Thyroid gland (tissue), 4 donors: ENCODE measurements at regions not wholly inside any gene's neighbourhood (a gene's known extent, or its start where the extent isn't known, plus 50 kb on each side); places are given as distances from the start of the nearest gene placed in this dataset.

Experiments used
- DNase-seq, 2 donors: peaks; one replicate each; pipeline ENCODE4 v3.0.0-alpha.2; 2019
- H3K27ac ChIP-seq, 3 donors: fragments of 200-600 bp; sonication (generic); 1 replicate in 2 of 3; 2 replicates in 1 of 3; pipeline ENCODE4 v1.5.1; 2016 to 2019; ENCODE audit warnings: mild to moderate bottlenecking in 1 of 3, moderate library complexity in 1 of 3
- H3K27me3 ChIP-seq: fragments of 200-600 bp; sonication (generic); one replicate; pipeline ENCODE4 v1.5.1; 2019
- H3K36me3 ChIP-seq, 2 donors: fragments of 200-600 bp; sonication (generic); one replicate each; pipeline ENCODE4 v1.5.1; 2016 to 2019
- H3K4me1 ChIP-seq, 2 donors: fragments of 200-600 bp; sonication (generic); one replicate each; pipeline ENCODE4 v1.5.1; 2017 to 2019
- H3K4me3 ChIP-seq, 3 donors: fragments of 200-600 bp; sonication (generic); replicated peaks in 1 of 3; 1 replicate in 2 of 3; 2 replicates in 1 of 3; pipeline ENCODE4 v1.5.1; 2016; ENCODE audit warnings: mild to moderate bottlenecking in 1 of 3
- H3K9me3 ChIP-seq: fragments of 200-600 bp; sonication (generic); one replicate; pipeline ENCODE4 v1.5.1; 2017
- POLR2A ChIP-seq, 2 donors: fragments of 450-650 bp; IDR thresholded peaks; one replicate each; pipeline ENCODE4 v1.6.1; 2017; ENCODE audit warnings: antibody characterized with exemption in 2 of 2, mild to moderate bottlenecking in 2 of 2, moderate library complexity in 1 of 2
- WGBS, 2 donors: methylation state at CpG; one replicate each; pipeline ENCODE4 v1.1.5; 2017; 5-methylcytosine and 5-hydroxymethylcytosine counted together
- intact Hi-C: fragments of 100-400 bp; cut with DNase I; formaldehyde crosslinking; loops from one replicate; pipeline ENCODE4 v1.15.1; 2023
- TF ChIP-seq, protein P1 (sequence below), 6 experiments: fragments of 200-600 bp in 3 of 6; fragments of 450-650 bp in 3 of 6; sonication (generic) in 3 of 6; IDR thresholded peaks; one replicate each; pipeline ENCODE4 v1.5.1; 2016 to 2019; ENCODE audit warnings: antibody characterized with exemption in 6 of 6, mild to moderate bottlenecking in 2 of 6, inconsistent platforms in 1 of 6, moderate library complexity in 1 of 6

DNA sequence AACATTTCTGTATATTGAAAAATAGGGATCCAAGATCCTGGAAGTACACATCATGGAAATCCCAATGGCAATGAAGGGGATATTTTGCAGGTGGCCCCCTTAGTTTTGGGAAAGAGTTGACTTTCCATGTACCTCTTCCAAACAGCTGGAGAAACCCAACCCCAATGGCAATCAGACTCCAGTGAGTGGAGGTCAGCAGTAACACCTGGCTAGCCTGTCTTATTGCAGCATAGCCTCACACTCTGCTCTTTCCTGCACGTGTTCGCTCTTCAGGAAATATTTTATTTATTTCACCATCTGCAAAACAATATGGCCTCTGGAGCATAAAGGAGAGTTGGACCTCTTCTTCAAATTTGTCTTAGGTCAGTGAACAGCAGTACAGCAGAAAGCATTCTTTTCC is 340.0 kb upstream of the NRP1 start:
- H3K36me3 ChIP-seq, result no peaks in the 10 kb centered on the region
- WGBS, 2 donors, result 80 to 81% methylated on average over 2 of the region's 2 CpGs
- peaks cover 7 to 8% of the 10 kb centered on the region in 2 donors for H3K4me1 ChIP-seq
- no peak for DNase-seq
- no peaks in the 10 kb centered on the region for H3K9me3 ChIP-seq
- H3K27ac ChIP-seq, result peak overlapping the region in 1 of 3 donors; percentile 56
- H3K4me3 ChIP-seq, result no peak overlapping the region
- TF ChIP-seq, protein P1, sequence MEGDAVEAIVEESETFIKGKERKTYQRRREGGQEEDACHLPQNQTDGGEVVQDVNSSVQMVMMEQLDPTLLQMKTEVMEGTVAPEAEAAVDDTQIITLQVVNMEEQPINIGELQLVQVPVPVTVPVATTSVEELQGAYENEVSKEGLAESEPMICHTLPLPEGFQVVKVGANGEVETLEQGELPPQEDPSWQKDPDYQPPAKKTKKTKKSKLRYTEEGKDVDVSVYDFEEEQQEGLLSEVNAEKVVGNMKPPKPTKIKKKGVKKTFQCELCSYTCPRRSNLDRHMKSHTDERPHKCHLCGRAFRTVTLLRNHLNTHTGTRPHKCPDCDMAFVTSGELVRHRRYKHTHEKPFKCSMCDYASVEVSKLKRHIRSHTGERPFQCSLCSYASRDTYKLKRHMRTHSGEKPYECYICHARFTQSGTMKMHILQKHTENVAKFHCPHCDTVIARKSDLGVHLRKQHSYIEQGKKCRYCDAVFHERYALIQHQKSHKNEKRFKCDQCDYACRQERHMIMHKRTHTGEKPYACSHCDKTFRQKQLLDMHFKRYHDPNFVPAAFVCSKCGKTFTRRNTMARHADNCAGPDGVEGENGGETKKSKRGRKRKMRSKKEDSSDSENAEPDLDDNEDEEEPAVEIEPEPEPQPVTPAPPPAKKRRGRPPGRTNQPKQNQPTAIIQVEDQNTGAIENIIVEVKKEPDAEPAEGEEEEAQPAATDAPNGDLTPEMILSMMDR (IDR thresholded peaks at IDR 0.05), result no peak
- TF ChIP-seq POLR2A (IDR thresholded peaks at IDR 0.05), result no peak
- H3K27me3 ChIP-seq, result no peaks in the 10 kb centered on the region
- intact Hi-C loops, result no loop called here

DNA sequence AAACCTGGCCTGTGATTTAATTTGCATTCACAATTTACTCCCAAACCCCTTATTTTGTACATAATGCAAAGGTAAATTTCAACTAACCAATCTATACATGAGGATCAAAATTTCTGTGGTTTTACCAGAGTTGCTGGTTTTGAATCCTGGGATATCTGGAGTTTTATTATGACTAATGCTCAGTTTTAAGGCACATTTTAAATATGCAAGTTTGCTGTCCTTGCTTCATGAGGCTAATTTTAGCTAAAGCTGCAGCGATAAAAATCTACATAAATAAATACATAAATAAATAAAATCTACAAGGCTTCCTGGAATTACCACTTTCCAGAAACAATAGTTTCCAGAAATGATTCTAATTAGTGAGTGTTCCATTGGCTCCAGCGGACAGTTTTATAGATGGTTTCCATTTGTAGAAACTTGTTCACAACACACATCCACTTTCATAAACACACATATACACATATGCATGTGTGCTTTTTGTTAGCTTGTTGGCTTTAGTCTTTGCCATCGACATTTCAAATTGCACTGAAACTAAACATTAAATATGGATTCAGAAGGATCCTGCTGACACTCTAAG is 339.5 kb upstream of the NRP1 start:
- intact Hi-C loops, result no loop called here
- DNase-seq, result no peak
- no peak for TF ChIP-seq POLR2A (IDR thresholded peaks at IDR 0.05)
- TF ChIP-seq, protein P1 (IDR thresholded peaks at IDR 0.05), result no peak
- 81 to 86% methylated on average over 3 of the region's 3 CpGs for WGBS, 2 donors
- Histone ChIP-seq H3K4me3 (no peak overlapping the region), H3K4me1 (peaks cover 7 to 8% of the 10 kb centered on the region in 2 donors), H3K27me3 (no peaks in the 10 kb centered on the region), H3K27ac (no peak overlapping the region), H3K36me3 (no peaks in the 10 kb centered on the region), H3K9me3 (no peaks in the 10 kb centered on the region)

DNA sequence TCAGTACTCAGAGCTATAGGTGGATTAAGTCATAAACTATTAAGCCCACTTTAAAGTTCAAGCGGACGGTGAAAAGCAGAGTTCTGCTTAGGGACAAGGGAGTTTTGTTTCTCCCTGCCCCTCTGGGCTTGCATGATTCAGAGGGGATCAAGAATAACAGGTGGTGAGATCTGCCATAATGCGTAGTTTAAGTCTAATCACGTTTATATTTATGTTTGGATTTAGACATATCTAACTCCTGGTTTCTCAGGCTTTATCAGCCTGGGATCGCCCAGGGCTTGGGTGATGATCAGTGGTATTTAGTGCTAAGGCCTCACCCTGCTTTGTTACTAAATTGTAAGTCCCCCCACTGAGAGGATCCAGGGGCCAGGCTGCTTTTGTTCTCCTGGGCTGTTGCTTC is 335.4 kb upstream of the NRP1 start:
- WGBS, 2 donors, result 94 to 95% methylated on average over 5 of the region's 5 CpGs
- Histone ChIP-seq H3K36me3 (no peaks in the 10 kb centered on the region), H3K27ac (no peak overlapping the region), H3K4me1 (no peaks in the 10 kb centered on the region), H3K9me3 (no peaks in the 10 kb centered on the region), H3K27me3 (no peaks in the 10 kb centered on the region), H3K4me3 (no peak overlapping the region)
- no peak for DNase-seq
- intact Hi-C loops, result no loop called here
- TF ChIP-seq, protein P1 (IDR thresholded peaks at IDR 0.05), result no peak
- TF ChIP-seq POLR2A (IDR thresholded peaks at IDR 0.05), result no peak

DNA sequence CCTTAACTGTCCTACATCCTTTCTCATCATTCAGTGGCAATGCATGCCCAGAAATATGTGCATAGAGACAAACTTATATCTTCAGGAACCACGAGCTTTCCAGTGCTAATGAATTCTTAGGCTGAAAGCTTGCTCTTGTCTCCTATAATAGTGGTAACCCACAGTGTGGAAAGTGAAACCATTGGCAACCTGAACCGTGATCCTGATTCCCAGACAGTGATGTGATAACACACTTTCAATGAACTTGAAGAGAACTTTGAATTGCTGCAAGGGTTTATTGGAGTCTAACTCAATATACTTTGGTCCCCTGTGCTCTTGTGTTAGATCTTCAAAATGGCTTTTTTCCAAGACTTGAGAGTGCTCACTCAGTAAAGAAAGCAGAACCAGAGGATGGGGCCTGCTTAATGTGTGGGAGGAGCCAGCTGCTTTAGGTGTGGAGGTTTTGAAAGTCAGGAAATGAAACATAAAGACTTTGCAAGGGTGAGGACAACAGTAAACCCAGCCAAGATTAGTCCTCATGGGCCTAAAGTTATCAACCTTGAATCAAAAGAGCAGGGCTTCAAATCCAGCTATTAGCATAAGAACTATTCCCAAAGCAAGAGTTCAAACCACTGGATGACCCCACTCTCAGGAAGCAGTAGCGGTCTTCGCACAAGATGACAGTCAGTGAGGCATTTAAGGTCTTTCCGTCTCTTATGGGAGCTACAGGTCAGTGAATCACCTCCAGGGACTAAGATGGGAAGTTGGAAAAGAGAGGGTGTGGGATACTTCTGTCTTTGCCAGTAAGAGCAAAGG is 332.4 kb upstream of the NRP1 start:
- 64 to 75% methylated on average over 5 of the region's 5 CpGs for WGBS, 2 donors

DNA sequence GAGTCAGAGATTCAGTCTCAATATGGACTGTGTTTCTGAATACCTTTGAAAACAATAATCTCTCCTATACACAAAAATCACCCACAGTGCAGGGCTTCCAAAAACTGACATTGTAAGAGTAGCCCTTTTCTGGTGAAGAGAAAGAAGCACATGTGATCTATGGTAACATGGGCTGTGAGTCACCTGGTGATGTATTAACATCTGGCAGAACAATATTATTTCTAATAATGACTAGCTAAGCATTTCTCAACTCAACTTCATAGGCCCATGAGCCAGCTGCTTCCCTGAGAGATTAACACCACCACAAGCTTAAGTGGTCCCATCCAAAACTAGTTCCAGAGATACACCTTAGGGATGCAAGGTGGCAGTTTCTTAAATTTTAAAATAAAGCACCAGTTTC is 331.0 kb upstream of the NRP1 start:
- TF ChIP-seq POLR2A (IDR thresholded peaks at IDR 0.05), result no peak
- TF ChIP-seq, protein P1 (IDR thresholded peaks at IDR 0.05), result no peak
- H3K36me3 ChIP-seq, result no peaks in the 10 kb centered on the region
- H3K4me3 ChIP-seq, result no peak overlapping the region
- H3K9me3 ChIP-seq, result no peaks in the 10 kb centered on the region
- intact Hi-C loops, result no loop called here
- DNase-seq, result no peak
- no peak overlapping the region for H3K27ac ChIP-seq
- no peaks in the 10 kb centered on the region for H3K27me3 ChIP-seq
- H3K4me1 ChIP-seq, result no peaks in the 10 kb centered on the region

More for the DNA sequence above, 332.4 kb upstream of the NRP1 start:
- TF ChIP-seq, protein P1 (IDR thresholded peaks at IDR 0.05), result no peak
- TF ChIP-seq POLR2A (IDR thresholded peaks at IDR 0.05), result no peak
- no peaks in the 10 kb centered on the region for H3K27me3 ChIP-seq
- no peaks in the 10 kb centered on the region for H3K9me3 ChIP-seq
- intact Hi-C loops, result no loop called here
- no peak overlapping the region for H3K27ac ChIP-seq
- no peaks in the 10 kb centered on the region for H3K4me1 ChIP-seq
- no peak overlapping the region for H3K4me3 ChIP-seq
- peak in 1 of 2 donors; percentile 16 for DNase-seq
- H3K36me3 ChIP-seq, result no peaks in the 10 kb centered on the region
